ENCODE measurements at regions not wholly inside any gene's neighbourhood (a gene's known extent, or its start where the extent isn't known, plus 50 kb on each side); places are given as distances from the start of the nearest gene placed in this dataset.

- no peaks in the 10 kb centered on the region for H3K27me3 ChIP-seq (ENCODE audit: control insufficient read depth, insufficient read depth, low read length)
- no peaks in the 10 kb centered on the region for H3K9me3 ChIP-seq (ENCODE audit: control insufficient read depth, low read length)
- H3K79me2 ChIP-seq, result no peaks in the 10 kb centered on the region
- TF ChIP-seq CTCF (IDR thresholded peaks at IDR 0.05), result no peak
- no peak overlapping the region for H2AFZ ChIP-seq
- H3K9ac ChIP-seq, result no peak overlapping the region
- no peaks in the 10 kb centered on the region for H3K36me3 ChIP-seq (ENCODE audit: control insufficient read depth, insufficient read depth, low read length)
- no peaks in the 10 kb centered on the region for H3K4me1 ChIP-seq
- no peak overlapping the region for H3K4me2 ChIP-seq (ENCODE audit: low read length)
- H3K27ac ChIP-seq, result no peak overlapping the region
- H3K4me3 ChIP-seq (ENCODE audit: low read depth, low read length), result no peak overlapping the region
Measured at GRCh38 chr13:63110466-63110865, 1694.8 kb upstream of the PCDH20 start.

DNA sequence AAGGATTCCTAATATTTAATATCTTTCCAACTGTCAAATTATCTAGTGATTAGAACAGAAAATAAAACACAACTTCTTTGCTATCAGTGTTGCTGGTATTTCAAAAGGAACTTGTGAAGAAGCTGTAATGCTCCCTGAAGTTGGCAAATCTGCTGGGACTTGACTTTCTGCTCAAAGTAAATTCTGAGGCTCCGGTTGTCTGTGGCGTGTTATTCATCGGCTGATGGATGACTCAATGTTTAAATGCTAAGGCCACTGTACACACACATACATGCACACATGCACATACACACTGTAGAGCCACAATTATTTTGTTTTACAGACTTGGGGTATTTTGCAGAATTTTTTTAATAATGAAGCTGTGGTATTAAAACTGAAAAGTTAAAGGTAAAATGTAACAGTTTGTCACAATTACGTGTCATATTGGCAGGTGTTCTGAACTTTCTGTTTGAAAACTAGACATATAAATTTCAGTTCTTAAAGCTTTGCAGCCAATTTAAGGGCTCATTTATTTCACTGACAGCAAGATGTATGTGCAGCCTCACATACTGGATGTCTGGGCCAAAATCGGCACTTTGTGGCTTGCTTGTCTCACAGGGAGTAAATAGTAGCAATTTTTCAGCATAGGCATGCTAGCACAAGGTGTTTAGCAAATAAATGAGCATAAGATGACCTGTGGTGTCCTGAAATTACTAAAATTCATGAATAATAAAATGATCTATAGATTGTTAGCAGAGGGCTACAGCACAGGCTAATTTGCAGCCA is 1691.7 kb upstream of the PCDH20 start:
- H3K9me3 ChIP-seq (ENCODE audit: control insufficient read depth, low read length), result no peaks in the 10 kb centered on the region
- H3K4me2 ChIP-seq (ENCODE audit: low read length), result no peak overlapping the region
- H3K27me3 ChIP-seq (ENCODE audit: control insufficient read depth, insufficient read depth, low read length), result no peaks in the 10 kb centered on the region
- no peaks in the 10 kb centered on the region for H3K36me3 ChIP-seq (ENCODE audit: control insufficient read depth, insufficient read depth, low read length)
- H3K27ac ChIP-seq, result no peak overlapping the region
- H3K79me2 ChIP-seq, result no peaks in the 10 kb centered on the region
- TF ChIP-seq CTCF (IDR thresholded peaks at IDR 0.05), result no peak
- H3K9ac ChIP-seq, result no peak overlapping the region
- H2AFZ ChIP-seq, result no peak overlapping the region
- no peak overlapping the region for H3K4me3 ChIP-seq (ENCODE audit: low read depth, low read length)
- no peaks in the 10 kb centered on the region for H3K4me1 ChIP-seq

DNA sequence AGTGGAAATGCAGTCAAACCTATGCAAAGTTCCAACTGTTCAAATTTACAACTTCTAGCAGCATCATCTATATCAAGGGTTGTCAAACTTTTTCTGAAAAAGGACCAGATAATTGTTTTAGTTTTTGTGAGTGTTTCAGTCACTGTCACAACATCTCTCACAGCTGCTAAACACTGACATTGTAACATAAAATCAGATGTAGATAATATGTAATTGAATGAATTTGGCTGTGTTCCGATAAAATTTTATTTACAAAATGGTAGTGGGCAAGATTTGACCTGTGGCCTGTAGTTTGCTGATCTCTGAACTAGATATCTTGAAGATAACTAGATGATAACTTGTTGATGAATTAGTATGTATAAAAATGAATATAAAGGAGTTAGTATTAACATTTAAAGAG is 1679.1 kb upstream of the PCDH20 start:
- no peak for TF ChIP-seq CTCF (IDR thresholded peaks at IDR 0.05)
- Histone ChIP-seq H3K4me3 (ENCODE audit: low read depth, low read length) (no peak overlapping the region), H3K36me3 (ENCODE audit: control insufficient read depth, insufficient read depth, low read length) (no peaks in the 10 kb centered on the region), H3K27me3 (ENCODE audit: control insufficient read depth, insufficient read depth, low read length) (no peaks in the 10 kb centered on the region), H3K79me2 (no peaks in the 10 kb centered on the region), H3K4me2 (ENCODE audit: low read length) (no peak overlapping the region), H3K9me3 (ENCODE audit: control insufficient read depth, low read length) (no peaks in the 10 kb centered on the region), H2AFZ (no peak overlapping the region), H3K27ac (no peak overlapping the region), H3K4me1 (no peaks in the 10 kb centered on the region), H3K9ac (no peak overlapping the region)

GRCh38 chr13:63093907-63094469 is 1678.3 kb upstream of the PCDH20 start:
- no peak for TF ChIP-seq CTCF (IDR thresholded peaks at IDR 0.05)
- H3K27ac ChIP-seq, result no peak overlapping the region

GRCh38 chr13:63092456-63092855 is 1676.8 kb upstream of the PCDH20 start:
- no peak for TF ChIP-seq CTCF (IDR thresholded peaks at IDR 0.05)
- H3K79me2 ChIP-seq, result no peaks in the 10 kb centered on the region
- H3K9me3 ChIP-seq (ENCODE audit: control insufficient read depth, low read length), result no peaks in the 10 kb centered on the region
- no peak overlapping the region for H3K4me2 ChIP-seq (ENCODE audit: low read length)
- no peaks in the 10 kb centered on the region for H3K27me3 ChIP-seq (ENCODE audit: control insufficient read depth, insufficient read depth, low read length)
- H3K4me1 ChIP-seq, result no peaks in the 10 kb centered on the region
- no peaks in the 10 kb centered on the region for H3K36me3 ChIP-seq (ENCODE audit: control insufficient read depth, insufficient read depth, low read length)
- no peak overlapping the region for H2AFZ ChIP-seq
- no peak overlapping the region for H3K27ac ChIP-seq
- no peak overlapping the region for H3K4me3 ChIP-seq (ENCODE audit: low read depth, low read length)
- no peak overlapping the region for H3K9ac ChIP-seq

More at GRCh38 chr13:63093907-63094469, 1678.3 kb upstream of the PCDH20 start:
- Histone ChIP-seq H2AFZ (no peak overlapping the region), H3K4me2 (ENCODE audit: low read length) (no peak overlapping the region), H3K4me1 (no peaks in the 10 kb centered on the region), H3K79me2 (no peaks in the 10 kb centered on the region), H3K9ac (no peak overlapping the region), H3K36me3 (ENCODE audit: control insufficient read depth, insufficient read depth, low read length) (no peaks in the 10 kb centered on the region), H3K9me3 (ENCODE audit: control insufficient read depth, low read length) (no peaks in the 10 kb centered on the region), H3K4me3 (ENCODE audit: low read depth, low read length) (no peak overlapping the region), H3K27me3 (ENCODE audit: control insufficient read depth, insufficient read depth, low read length) (no peaks in the 10 kb centered on the region)

All from parathyroid adenoma (tissue), 2 donors.